NCI-H774 (cell line): ENCODE measurements at regions not wholly inside any gene's neighbourhood (a gene's known extent, or its start where the extent isn't known, plus 50 kb on each side); places are given as distances from the start of the nearest gene placed in this dataset.
"Not testable (repeated sequence)": the region's sequence is repeated elsewhere in the genome, so short reads cannot be mapped to it uniquely, and the experiment has no call there.

Experiments
- DNase-seq: peaks from one replicate; lab custom pipeline; 2025; lab: John Stamatoyannopoulos, UW

DNA sequence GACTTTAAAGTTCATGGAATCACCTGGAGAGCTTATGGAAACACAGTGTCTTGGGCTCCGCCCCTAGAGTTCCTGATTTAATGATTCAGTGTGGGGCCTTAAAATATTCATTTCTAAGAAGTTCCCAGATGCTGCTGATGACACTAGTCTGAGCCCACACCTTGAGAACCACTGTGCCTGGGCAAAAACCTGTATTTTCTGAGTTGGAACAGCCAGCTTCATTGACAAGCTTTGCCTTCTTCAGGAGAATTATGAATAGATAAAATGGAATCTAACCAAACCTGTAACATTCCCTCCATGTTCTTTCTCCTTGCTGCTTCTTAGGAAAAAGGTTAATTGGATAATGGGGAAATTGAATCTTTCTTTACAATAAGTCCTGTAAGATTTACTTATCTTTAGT is 490.7 kb downstream of the DIPK2A start:
- DNase-seq: no peak

DNA sequence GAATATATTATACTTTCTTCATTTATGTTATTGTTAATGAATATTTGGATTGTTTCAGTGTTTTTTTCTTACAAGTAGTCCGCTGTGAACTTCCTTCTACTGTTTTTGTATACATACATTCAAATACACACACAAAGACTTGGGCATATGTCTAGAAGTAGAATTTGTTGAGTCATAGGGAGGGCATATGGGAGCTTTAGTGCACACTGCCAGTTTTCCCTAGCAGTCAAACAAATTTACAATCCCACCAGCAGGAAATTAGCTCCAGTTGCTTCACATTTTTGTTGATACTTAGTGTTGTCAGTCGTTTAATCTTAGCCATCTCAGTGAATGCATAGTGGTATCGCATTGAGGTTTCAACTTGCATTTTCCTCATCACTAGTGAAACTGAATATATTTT is 492.3 kb downstream of the DIPK2A start:
- no peak for DNase-seq

DNA sequence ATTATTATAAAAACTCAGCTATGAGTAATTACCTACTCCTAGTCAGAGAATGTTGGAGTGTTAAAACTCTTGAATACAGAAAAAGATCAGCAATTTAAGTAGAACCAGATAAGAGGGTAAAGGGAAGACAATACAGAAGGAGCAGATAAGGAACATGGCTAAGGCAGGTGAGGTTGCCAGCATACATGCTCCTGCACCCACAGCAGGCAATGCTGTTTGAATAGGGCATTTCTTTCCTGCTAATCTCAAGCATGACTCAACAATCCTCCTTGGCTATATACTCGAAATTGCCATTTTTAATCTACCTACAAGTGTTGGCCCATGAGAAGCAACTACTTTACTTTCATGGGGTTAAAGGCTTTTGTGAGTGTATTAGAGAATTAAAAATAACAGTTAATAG is 494.5 kb downstream of the DIPK2A start:
- DNase-seq: no peak

DNA sequence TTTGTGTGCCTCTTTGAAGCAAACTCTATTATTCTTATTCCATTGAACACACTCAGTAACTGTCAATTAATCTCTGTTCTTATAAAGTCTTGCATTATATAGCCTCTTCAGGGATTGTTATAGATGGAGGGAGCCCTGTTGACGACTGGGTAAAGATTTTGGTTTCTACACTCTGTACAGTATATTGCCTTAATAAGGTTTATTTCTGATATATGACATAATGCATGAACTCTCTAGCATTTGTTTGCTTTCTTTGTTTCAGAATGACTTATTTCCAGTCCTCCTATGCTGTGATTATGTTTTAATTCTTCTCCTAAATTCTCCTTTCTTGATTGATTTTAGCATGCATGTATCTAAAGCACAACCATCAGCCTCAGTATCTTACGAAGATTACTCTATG is 494.9 kb downstream of the DIPK2A start:
- no peak for DNase-seq

DNA sequence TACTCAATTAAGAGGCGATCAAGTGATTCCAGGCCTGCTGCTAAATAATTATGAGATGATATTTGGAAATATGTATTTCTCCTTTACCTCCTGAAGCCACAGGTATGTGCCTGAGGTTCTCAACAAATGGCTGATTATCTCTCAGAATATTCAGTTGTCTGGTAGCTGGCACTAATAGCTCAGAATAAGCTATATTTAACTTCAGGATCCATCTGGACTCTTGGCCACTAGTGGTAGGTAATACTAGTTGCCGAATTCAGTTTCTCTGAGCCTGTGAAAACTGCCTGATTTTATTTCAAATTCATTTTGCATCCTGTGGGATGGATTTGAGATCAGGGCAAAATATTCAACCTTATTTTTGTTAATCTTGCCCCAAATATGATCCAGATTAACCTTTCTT is 499.0 kb downstream of the DIPK2A start:
- DNase-seq: no peak

DNA sequence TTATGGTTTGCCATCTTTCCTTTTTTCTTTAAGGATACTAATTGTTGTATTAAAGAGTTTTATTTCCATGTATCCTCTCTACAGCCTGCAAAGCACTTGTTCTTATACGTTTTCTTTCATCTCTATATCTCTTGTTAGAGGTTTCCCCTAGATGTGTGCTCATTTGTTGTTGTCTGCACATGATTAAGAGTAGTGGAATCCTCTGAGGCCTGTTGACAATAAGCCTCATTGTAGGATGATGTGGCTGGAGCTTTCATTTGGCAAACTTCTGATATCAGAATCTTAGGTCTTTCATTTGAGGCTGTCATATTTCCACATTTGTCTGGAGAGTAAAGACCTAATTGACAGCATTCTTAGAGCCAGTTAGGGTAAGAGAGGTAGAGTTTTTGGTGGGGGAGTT is 506.0 kb downstream of the DIPK2A start:
- no peak for DNase-seq

DNA sequence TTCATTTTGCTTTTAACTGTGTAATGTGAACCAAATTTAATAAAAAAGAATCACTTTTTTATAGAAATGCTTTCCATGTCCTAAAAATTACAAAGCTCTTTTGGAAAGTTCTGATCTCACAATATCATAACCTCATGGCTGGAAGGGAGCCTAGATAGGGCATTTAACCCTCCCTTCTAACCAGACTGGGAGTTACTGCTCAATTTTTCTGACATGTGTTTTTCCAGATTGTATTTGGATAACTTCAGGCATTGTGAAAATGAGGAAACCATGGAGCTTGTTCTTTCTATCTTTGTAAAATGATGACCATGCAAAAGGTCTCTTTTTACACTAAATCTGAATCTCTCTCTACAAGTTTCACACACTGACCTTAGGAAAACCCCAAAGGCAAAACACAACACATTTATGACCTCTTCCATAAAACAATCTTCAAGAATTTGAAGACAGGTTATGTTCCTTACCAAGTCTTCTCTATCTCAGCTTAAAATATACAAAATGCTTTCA is 508.8 kb downstream of the DIPK2A start:
- no peak for DNase-seq

DNA sequence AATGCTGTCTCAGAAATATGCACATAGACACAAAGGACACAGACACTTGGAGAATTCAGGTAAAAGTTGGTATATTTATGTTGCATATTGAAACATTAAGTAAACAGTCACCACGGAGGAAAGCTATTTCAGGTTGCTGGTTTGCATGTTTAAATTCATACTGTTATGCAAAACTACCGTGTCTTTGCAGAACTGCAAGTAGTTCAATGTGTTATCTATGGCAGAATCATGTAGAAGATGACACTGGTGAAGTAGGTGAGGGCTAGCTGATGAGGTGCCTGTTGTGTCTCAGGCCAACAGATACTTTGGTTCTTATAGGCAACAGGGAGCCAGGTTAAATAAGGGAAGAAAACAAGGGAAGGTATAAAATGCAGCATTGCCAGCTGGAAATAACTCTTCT is 511.3 kb downstream of the DIPK2A start:
- no peak for DNase-seq

DNA sequence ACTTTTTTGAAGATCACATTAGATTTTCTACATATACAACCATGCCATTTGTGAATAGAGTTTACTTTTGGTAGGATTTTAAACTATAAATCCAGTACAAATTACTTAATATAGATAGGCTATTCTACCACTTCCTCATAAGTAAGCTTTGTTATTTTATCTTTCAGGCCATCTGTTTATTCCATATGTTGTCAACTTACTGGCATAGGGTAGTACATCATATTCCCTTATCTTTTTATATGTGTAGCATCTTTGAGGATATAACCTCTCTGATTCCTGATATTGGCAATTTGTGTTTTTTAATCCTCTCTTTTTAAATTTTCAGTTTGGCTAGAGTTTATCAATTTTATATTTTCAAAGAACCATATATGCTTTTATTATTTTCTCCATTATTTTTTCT is 515.4 kb downstream of the DIPK2A start:
- no peak for DNase-seq

DNA sequence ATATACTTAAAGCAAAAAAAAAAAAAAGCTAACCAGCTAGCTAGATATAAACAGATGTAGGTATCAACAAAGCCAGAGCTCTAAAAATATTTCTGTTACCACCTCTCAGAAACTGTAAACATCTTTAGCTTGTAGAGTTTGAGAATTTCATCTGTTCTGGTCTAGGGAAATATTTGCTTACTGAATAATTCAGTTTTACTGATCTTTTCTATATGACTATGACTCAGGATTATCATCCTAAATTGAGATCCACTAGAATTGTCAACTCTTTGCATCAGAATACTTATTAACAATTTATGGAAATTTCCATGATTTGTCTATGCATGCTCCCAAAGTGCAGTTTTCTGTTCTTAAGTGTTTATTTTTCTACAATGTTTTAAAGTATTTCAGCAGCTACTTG is 517.3 kb downstream of the DIPK2A start:
- DNase-seq: no peak

DNA sequence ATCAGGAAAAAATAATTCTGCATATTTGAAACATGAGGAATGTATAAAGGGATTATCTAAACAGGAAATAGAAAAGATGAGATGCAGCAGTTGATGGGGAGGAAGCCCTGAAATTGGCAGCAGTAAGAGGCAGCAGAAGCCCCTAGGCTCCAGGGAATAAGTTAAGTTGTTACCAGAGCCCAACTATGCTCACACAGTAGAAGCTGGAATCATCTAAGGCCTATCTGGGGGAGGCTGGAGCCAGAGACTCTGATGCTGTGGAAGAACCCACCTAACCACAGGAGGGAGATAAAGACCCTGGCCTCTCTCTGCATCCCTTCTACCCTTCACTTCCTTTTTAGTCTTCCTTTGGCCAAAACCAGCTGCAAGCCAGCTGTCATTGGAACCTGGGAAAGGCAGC is 519.7 kb downstream of the DIPK2A start:
- no peak for DNase-seq

DNA sequence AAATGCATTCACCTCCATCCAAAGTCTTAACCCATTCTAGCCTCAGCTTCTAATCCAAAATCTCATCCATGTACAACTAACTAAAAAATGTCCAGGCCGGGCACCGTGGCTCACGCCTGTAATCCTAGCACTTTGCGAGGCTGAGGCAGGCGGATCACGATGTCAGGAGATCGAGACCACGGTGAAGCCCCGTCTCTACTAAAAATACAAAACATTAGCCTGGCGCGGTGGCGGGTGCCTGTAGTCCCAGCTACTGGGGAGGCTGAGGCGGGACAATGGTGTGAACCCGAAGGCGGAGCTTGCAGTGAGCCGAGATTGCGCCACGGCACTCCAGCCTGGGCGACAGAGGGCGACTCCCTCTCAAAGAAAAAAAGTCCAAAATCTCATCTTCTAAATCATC is 523.0 kb downstream of the DIPK2A start:
- DNase-seq: not testable (repeated sequence)

DNA sequence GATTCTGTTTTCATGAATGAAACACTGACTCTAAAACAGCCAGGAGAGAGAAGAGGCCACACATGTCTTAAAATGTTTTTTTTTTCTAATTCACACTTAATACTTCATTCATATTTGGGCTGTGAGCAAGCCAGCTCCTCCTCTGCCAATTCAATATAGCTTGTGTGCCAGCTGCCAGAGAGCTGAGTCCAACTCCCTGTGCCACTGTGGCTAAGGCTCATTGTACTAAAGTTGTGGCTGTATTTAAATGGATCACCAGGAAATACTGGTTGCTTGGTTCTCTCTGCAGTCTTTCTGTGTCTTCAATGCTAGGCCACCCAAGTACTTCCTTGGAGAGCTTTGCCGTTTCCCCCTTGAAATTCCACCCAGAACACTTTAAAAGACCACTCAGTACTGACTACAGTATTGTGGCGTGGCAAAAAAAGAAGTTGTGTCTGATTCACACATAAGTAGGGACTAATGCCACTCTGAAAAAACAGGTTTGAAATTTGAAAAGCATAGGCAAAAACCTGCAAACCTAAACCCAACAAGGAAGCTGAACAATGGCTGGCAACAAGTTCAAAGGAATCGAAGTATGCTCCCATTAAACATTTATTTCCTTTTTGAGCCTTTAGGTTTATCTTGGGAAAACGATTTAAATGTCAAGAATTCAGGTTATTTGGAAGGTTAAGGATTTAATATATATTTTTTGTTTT is 524.7 kb downstream of the DIPK2A start:
- DNase-seq: no peak

DNA sequence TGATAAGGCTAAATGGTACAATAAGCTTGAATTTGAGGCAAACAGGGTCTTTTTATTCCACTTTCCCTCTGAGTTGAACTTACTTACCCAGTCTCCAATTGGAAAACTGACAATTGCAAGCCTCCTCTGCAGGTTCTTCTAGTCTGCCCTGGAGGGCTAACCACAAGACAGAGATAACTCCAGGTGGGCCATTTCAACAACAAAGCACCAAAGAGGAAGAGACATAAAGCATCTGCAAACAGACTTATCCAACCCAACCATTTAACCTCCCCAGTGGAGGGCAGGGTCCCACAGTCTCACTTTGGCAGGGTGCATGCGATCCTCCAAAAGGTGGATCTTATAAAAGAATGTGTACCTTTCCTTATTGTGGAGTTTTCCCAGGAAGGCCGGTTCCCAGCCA is 525.8 kb downstream of the DIPK2A start:
- DNase-seq: no peak

DNA sequence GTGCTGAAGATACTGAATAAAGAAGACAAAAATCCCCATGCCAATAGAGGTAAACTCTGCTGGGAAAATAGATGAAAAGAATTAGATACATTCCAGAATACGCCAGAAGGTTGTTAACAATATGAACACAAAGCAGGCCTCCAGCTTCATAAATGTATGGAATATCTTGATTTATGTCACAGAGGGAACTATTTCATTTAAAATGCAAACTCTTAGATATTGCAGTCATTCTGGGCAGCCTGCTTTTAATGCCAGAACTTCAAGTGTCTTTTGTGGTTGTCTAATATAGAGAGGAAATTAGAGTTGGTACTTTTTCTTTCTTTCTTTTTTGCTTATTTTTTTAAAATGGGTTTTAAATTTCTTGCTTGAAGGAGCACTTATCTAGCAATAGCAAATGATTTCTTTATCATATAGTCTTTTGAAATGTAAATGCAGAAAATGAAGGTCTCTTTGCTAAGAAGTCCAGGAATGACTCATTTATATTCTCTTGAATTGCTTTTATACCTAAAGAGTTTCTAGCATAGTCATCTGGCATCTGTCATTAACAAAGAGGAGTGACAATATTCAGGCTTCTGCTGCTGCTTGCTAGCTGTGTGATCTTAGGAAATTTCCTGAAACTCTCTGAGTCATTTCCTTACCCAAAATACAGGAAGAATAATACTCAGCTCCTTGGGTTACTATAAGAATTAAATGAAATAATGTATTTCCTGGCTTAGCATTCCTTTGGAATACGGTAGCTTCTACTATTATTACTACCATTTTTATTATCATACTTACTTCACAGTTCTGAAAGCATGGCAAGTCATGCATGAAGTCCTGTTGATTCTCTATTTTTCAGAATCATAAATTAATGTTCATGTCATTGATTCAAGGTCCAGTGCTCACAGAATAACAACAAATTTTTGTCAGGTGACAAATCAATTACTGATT is 527.6 kb downstream of the DIPK2A start:
- DNase-seq: no peak

DNA sequence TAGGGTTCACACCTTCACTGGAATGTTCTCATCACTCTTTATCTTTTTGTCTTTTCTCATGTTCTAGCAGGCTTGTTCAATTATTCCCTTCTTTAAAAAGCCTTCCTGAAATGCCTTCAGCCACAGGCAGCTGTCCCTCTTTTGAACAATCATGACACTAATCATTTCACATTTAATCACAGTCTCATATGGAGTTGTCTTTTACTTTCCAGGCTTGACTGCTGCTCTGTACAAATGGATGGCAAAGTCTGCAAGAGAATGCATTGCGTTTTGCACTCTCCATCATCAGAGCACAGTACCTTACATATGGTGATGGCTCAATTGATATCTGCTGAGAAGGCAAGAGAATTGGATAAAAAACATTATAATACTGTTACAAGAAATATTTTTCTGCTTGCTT is 529.8 kb downstream of the DIPK2A start:
- no peak for DNase-seq

DNA sequence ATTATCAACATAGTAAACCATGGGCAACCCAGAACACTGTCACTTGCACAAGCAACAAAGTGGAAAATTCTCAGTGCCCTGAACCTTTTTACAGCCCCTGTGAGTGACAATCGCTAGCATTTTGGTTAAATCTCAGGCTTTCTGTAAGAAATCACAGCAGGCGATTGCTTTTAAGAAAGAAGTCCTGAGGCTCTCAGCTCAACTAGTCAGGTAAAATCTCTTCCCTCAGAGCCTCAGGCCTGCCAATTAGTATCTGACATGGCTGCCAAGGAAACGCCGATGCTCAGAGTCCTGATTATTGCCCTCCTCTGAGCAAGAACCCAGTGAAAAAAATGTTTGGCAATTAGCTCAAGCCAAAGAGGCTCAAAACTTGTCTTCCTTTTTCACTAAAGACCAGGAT is 530.8 kb downstream of the DIPK2A start:
- no peak for DNase-seq

DNA sequence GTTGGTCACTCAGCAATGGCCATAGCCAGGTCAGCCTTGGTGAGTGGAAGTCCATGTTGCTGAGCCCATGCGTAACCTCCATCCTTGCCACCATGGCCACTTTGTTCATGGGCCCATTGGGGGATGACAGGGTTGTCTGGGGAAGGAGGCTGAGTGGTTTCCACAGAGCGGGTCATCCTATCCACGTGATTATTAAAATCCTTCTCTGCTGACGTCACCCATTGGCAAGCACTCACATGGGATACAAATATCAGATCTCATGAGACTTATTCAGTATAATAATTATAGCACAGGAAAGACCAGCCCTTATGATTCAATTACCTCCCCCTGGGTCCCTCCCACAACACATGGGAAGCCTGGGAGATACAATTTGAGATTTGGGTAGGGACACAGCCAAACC is 534.8 kb downstream of the DIPK2A start:
- DNase-seq: not testable (repeated sequence)

DNA sequence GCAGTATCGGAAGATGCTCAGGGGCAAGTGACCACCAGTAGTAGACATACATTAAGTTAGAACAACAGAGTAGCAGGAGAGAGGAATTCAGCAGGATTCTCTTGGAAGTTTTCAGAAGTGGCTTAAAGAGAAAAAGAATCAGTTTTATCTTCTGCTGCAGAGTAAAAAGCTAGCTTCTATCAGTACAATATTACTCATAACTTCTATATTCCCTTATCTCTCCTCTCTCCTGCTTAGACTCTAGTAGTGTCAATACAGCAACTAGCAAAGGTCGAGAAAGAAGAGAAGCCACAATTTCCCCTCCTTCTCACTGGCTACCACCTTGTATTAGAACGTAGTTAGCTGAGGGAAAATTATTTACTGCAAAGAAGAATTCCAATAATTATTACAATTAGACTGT is 539.7 kb downstream of the DIPK2A start:
- no peak for DNase-seq

DNA sequence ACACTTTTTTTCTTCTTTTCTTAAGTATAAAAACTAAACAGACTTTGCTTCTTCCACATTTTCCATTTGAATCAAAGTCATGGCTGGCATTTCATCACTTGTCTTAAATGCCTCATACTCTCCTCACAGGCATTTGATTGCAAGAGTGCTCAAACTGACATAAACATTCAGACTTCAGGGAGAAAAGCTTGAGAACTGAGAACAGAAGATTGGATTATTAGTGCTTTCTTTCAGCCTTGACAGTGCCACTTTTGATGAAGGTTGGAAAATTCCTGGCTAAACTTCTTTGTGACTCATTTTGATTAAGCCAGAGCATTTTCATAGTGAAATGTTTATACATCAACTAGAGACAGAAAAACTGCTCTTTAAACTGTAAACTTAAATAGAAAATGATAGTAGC is 544.4 kb downstream of the DIPK2A start:
- no peak for DNase-seq

DNA sequence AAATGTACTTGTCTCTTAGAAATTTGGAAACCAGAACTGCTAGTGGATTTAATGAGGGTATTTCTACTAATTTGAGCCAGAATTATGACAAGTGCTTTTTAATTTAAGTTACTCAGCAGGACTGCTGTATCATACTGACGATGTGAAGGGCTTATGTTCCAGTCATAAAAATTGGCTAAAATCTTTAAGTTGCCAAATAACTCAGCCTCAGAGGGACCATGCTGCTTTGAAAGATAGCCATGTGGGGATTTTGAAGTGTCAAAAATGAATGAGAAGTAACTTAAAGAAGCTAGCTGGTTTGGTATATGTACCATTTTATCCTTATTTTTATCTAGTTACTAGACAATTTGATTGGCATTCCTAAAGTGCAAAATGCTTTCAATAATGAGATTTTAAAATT is 545.0 kb downstream of the DIPK2A start:
- no peak for DNase-seq

DNA sequence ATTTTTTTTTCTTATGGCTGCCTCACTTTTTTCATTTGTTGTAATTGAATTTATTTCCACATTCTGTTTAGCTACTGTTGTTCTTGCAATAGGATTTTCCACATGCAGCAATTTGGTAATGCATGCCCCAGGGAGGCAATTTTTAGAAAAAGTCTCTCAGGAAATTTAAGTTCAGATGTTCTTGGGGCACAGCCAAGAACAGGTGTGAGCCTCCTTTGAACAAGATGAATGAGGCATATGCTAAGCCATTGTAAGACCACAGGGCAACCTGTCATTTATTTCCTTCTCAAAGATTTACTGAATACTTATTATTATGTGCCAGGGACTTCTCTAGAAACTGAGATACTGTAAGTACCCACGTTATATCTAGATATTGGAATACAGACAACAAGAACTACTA is 549.5 kb downstream of the DIPK2A start:
- DNase-seq: no peak

DNA sequence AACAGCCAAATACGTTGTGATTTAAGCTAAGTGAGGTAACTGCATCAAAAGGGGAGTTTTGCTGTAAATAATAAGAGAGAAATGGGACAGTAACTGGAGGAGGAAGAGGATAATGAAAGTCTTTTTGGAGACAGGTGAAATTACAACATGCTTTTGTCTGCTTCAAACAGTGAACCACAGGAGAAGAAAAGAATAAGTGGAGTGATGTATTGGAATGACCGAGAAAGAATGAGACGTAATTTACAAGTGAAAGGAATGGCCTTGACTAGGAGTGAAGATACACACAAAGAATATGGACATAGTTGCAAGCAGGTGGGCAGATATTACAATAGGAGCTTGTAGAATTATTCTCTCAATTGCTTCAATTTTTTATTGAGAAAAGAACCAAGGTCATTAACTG is 550.8 kb downstream of the DIPK2A start:
- DNase-seq: no peak
